ENCODE measurements at regions not wholly inside any gene's neighbourhood (a gene's known extent, or its start where the extent isn't known, plus 50 kb on each side); places are given as distances from the start of the nearest gene placed in this dataset.

GRCh38 chr16:82384949-82385348 is 214.9 kb upstream of the MPHOSPH6 start:
- Histone ChIP-seq H3K9me3 (ENCODE audit: low read depth) (no peaks in the 10 kb centered on the region), H3K36me3 (no peaks in the 10 kb centered on the region), H3K27ac (no peak overlapping the region), H3K4me1 (ENCODE audit: low read depth) (no peaks in the 10 kb centered on the region), H3K4me3 (no peak overlapping the region), H3K27me3 (peaks cover 6% of the 10 kb centered on the region)
- no peak for TF ChIP-seq CTCF (IDR thresholded peaks at IDR 0.05; ENCODE audit: low read depth, low read length)
- DNase-seq (ENCODE audit: low read depth in 1 of 2, low spot score in 1 of 2): no peak

- no peaks in the 10 kb centered on the region for H3K27me3 ChIP-seq
- no peak for TF ChIP-seq CTCF (IDR thresholded peaks at IDR 0.05; ENCODE audit: low read depth, low read length)
- H3K4me3 ChIP-seq: no peak overlapping the region
Observed at GRCh38 chr16:82384017-82384416, 214.0 kb upstream of the MPHOSPH6 start.

GRCh38 chr16:82382521-82382920 is 212.5 kb upstream of the MPHOSPH6 start:
- H3K36me3 ChIP-seq: no peaks in the 10 kb centered on the region
- no peak for TF ChIP-seq CTCF (IDR thresholded peaks at IDR 0.05; ENCODE audit: low read depth, low read length)
- no peaks in the 10 kb centered on the region for H3K9me3 ChIP-seq (ENCODE audit: low read depth)
- no peak overlapping the region for H3K27ac ChIP-seq
- H3K27me3 ChIP-seq: no peaks in the 10 kb centered on the region
- no peak overlapping the region for H3K4me3 ChIP-seq
- H3K4me1 ChIP-seq (ENCODE audit: low read depth): no peaks in the 10 kb centered on the region
- DNase-seq (ENCODE audit: low read depth in 1 of 2, low spot score in 1 of 2): no peak

More at GRCh38 chr16:82384017-82384416, 214.0 kb upstream of the MPHOSPH6 start:
- Histone ChIP-seq H3K27ac (no peak overlapping the region), H3K9me3 (ENCODE audit: low read depth) (no peaks in the 10 kb centered on the region), H3K4me1 (ENCODE audit: low read depth) (no peaks in the 10 kb centered on the region), H3K36me3 (no peaks in the 10 kb centered on the region)
- no peak for DNase-seq (ENCODE audit: low read depth in 1 of 2, low spot score in 1 of 2)

GRCh38 chr16:82379551-82379950 is 209.5 kb upstream of the MPHOSPH6 start:
- no peaks in the 10 kb centered on the region for H3K9me3 ChIP-seq (ENCODE audit: low read depth)
- no peak overlapping the region for H3K4me3 ChIP-seq
- no peaks in the 10 kb centered on the region for H3K4me1 ChIP-seq (ENCODE audit: low read depth)
- H3K36me3 ChIP-seq: no peaks in the 10 kb centered on the region
- no peak for TF ChIP-seq CTCF (IDR thresholded peaks at IDR 0.05; ENCODE audit: low read depth, low read length)
- H3K27ac ChIP-seq: no peak overlapping the region
- DNase-seq (ENCODE audit: low read depth in 1 of 2, low spot score in 1 of 2): no peak
- H3K27me3 ChIP-seq: no peaks in the 10 kb centered on the region

- H3K27ac ChIP-seq: no peak overlapping the region
- no peak for DNase-seq (ENCODE audit: low read depth in 1 of 2, low spot score in 1 of 2)
Observed at GRCh38 chr16:82373976-82374375, 204.0 kb upstream of the MPHOSPH6 start.

More at GRCh38 chr16:82373976-82374375, 204.0 kb upstream of the MPHOSPH6 start:
- Histone ChIP-seq H3K9me3 (ENCODE audit: low read depth) (no peaks in the 10 kb centered on the region), H3K4me1 (ENCODE audit: low read depth) (no peaks in the 10 kb centered on the region), H3K36me3 (no peaks in the 10 kb centered on the region), H3K4me3 (no peak overlapping the region), H3K27me3 (peaks cover 21% of the 10 kb centered on the region)
- TF ChIP-seq CTCF (IDR thresholded peaks at IDR 0.05; ENCODE audit: low read depth, low read length): no peak
